ENCODE measurements at regions not wholly inside any gene's neighbourhood (a gene's known extent, or its start where the extent isn't known, plus 50 kb on each side); places are given as distances from the start of the nearest gene placed in this dataset.

DNA sequence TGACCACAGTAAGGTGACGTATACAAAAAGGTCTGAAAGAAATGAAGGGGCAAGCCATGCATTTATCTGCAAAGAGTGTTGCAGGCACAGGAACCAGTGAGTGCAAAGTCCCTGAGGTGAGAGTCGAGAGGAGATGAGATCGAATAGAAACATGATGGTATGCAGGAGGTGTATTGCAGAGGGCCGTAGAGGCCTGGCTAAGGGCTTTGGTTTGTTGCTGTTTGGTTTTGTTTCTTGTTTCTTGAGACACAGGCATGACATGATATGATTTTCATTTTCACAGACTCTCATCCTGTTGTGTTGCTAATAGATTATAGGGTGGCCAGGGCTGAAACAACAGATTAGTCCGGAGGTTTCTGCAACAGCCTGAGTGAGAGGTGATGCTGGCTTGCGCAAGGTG is 80.4 kb downstream of the HSPH1 start:
- DNase-seq (ENCODE audit: low spot score): no peak

DNA sequence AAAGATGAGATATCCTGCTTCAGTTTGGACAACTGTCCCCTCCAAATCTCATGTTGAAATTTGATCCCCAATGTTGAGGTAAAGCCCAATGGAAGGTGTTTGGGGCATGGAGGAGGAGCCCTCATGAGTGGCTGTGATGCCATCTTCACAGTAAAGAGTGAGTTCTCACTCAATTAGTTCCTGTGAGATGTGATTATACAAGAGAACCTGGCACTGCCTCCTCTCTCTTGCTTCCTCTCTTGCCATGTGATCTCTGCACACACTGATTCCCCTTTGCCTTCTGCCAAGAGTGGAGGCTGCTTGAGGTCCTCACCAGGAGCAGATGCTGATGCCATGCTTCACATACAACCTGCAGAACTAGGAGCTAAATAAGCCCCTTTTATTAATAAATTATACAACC is 86.9 kb downstream of the HSPH1 start:
- no peak for DNase-seq (ENCODE audit: low spot score)

DNA sequence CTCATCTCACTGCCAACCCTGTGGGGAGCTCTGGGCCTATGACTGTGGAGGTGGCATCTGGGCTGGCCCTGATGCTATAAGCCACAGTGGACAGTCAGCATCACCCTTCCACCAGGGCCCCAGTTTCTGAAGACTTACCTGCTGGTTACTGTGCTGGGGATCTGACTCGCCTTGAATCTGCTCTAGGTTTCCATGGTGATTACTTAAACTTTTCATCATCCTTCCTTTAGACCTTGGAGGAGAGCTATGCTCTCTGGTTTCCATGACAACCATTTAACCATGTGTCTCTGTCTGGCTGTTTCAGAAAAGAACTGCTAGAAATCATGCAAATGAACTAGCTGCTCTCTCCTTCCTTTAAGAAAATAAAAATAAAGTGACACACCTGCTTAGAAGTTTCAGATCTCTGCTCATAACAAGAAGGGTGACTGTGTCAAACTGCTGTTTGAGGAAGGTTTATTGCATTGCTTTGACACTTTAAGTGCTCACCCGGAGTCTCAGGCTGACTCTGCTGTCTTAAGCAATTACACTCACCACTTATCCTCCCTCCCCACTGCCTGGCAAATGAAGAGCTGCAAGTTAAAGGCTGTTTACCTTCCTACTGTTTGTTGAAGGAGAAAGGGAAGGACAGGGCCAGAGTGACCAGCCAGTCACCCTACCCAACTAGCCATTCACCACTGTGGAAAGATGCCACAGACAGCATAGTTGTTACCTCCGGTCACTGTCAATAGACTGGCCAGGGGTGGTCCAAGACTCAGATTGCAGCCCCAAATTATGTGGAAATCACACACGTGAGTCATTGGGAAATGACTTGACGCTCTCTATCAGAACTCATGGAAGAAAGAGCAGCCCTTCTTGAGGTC is 87.6 kb downstream of the HSPH1 start:
- DNase-seq (ENCODE audit: low spot score): no peak

DNA sequence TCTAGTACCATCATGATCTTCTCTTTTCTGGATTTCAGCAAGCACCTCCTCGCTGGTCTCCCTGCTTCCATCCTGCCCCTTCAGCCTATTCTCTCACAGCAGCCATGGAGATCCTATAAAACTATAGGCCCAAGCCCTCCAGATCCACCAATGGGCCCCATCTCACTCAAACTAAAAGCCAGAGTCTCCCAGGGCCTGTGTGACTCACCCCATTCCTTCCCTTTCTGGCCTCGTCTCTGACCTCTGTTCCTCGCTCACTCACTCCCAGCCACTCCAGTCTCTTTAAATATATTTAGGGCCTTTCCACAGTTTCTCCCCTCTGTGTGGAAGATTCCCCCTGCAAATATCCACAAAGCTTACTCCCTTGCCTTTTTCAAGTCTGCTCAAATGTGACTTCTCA is 89.7 kb downstream of the HSPH1 start:
- no peak for DNase-seq (ENCODE audit: low spot score)

DNA sequence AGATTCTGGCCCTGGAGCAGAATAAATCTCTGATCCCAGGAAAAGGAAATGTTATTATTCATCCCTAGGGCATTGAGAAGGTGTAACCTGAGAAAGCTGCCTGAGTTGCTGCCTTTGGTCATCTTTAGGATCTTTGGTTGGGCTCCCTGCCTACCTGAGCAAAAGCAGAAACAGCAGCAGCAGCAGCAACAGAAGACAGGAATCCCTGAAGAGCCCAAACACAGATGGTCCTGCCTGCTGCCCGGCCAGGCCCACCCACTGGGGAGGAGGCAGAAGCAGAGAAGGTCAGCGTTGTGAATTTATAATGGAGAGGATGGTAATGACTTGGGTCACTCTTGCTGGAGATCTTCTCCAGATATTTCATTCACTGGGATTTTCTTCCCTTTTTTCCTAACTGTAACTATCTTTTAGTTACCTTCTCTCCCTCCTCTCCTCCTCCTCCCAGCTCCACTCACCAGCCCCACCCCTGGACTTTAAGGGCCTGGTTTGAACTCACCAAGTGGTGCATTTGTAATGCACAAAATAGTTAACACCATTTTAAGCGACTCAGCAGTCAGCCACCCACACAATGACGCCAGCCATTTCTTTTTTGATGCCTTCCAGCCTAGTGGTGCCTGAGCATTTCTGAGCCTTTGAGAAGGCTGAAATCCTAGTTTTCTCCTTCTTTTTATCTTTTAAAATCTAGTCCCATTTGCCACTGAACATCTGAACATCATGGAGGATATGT is 91.7 kb downstream of the HSPH1 start:
- no peak for DNase-seq (ENCODE audit: low spot score)

DNA sequence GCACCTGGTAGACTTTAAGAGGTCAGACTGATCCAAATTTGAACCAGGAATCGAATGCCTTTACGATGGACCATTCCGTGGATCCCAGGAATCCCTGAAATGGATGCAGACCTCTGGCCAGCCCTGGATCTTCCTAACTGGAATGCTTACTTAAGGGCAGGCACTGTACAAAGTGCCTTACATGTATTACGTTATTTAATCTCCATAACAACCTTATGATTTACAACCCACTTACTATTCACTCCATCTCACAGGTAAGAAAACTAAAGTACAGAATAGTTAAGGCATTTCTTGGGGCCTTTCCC is 93.6 kb downstream of the HSPH1 start:
- no peak for DNase-seq (ENCODE audit: low spot score)

DNA sequence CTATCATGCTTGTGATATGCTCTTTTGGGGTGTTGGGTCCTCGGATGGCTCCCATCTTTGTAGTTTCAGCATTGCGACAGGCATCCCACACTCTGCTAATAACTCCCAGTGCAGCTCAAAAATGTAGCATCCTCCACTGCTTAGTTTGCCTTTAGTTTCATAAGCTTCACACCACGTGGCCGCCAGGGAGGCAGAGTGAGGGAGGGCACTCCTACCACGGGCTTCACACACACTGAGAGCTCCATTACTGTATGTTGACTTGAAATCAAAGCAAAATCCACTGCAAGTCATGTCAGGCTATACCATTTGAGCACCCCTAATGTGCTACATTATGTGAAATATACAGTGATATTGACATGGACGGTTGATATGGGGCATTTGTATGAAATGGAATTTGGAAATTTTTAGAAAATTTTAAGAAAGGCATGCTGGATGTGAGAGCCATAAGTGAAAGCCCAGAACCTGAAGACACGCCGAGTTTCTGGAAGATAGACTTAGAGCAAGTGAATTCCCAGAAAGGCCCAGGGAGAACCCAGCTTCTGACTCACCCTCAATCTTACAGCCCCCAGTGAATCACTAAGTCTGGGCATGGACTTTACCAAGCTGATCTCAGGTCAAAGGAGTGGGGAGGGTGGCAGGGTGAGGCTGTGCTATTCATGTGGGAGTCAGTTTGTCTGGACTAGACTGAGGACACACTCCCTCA is 94.1 kb downstream of the HSPH1 start:
- no peak for DNase-seq (ENCODE audit: low spot score)

DNA sequence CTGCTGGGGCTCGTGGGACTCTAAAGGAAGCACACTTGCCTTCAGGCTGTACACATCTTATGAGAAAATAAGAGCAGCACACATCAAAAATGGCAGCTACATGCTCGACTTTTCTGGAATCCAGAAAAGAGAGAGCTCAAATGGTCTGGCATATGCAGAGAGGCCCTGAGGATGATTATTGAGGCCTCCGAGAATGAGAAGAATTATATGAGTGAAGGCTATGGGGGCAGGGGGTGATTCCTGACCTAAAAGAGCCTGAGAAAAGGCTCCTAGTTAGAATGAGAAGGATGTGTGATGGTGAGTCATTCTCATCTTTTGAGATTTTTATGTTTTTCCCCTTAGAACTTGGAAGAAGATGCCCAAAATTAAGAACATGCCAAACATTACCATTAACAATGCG is 97.1 kb downstream of the HSPH1 start:
- no peak for DNase-seq (ENCODE audit: low spot score)

DNA sequence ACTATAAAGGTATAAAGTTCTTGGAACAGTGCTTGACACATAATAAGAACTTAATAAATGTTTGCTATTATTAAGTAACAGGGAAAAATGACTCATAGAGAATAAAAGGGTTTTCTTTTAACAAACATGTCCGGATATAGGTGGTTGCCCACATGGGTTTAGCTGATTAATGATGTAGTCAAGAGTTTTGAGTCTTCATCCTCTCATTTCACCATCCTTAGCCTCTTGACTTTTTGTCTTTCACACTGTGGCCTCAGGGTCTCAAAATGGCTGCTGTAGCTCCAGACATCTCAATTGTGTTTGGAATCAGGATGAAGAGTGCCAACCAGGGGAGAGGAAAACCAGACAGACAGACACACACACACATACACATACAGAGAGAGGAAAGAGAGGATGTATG is 97.9 kb downstream of the HSPH1 start:
- no peak for DNase-seq (ENCODE audit: low spot score)

DNA sequence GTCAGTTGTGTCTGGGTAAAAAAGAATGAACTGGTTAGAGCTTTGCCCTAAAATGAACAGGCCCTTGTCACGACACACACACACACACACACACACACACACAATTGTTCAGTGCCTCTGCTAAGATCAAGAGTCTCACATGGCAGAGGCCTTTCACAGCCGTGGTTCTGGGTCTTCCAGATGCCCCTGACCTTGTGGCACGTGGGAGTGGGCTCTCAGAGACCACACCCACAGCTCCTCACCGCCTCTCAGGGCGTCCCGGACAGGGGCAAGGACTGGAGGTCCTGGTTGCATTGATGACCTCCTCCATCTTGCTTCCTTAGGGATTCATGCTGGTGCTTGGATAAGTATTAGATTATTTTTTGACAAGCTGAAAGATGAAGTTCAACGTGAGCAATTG is 101.0 kb downstream of the HSPH1 start:
- DNase-seq (ENCODE audit: low spot score): no peak

DNA sequence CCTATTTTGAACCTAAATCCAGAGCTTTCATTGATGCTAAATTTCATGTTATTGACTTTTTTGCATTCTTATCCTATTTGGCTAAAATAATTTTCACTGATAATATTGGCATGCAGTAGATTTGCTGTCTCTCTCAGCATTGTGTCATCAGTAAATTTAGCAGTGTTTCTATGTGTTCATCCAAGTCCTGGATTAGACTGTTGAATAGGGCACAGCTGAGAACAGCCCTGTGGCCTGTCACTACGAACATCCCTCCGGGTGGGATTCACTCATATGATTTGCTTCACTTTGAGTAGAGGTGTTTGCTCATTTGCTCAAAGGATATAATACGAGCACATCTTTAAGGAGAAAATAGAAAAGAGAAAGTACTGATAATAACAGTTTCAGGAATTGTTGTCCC is 101.5 kb downstream of the HSPH1 start:
- no peak for DNase-seq (ENCODE audit: low spot score)

DNA sequence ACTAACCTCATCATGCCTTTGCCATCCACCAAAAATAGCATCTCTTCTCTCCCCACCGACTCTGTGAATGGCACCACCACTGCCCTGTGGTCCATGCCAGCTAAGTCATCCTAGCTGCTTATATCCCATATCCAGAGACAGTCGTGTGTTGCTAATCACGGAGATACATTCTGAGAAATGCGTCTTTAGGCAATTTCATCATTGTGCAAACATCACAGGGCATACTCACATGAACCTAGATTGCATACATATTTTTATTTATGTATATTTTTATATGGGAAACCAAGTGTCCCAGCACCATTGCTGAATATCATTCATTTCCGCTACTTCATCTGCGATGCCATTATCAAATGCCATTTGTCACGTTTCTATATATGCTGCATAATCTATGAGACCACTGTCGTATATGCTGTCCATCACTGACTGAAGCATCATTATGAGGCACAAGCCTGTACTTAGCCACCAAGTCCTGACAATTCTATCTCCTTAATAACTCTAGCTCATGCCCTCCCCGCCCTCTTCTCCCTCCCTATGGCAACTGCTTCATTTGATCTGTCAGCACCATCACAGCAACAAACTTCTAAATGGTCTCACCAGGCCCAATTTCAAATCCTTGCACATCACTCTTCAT is 104.2 kb downstream of the HSPH1 start:
- no peak for DNase-seq (ENCODE audit: low spot score)

DNA sequence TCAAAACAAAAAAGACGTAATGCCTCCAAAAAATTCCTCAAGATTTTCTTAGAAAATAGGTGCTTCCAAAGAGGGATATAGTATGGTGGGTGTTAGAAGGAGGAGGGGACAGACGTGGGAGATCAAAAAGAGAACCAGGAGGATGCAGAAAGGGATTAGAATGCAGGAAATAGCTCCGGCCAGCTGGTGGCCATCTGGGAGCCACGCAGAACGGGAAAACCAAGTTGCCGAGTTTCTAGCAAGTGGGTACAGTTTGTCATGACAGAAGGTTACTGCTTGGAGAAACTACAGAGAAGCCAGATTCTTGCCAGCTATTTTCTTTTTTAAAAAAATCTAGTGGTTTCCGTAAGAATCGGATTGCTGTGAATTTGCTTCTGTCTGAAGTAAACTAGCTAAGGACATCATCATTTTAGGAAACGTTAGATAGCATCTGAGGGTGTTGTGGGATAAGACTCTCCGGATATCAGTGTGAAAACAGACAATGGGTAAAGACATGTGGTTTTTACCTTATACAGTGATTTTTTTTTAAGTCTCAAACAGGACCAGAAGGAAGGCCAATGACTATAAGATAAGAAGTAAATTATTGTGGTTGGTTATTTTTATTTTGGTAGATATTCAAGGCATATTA is 104.9 kb downstream of the HSPH1 start:
- no peak for DNase-seq (ENCODE audit: low spot score)

DNA sequence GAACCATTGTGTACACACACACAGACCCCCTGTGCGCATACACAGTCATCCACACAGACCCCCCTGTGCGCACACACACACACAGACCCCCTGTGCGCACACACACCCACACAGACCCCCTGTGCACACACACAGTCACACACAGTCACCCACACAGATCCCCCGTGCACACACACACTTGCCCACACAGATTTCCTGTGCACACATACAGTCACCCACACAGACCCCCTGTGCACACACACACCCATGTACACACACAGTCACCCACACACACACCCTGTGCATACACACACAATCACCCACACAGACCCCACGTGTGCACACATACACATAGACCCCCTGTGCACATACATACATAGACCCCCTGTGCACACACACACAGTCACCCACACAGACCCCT is 106.1 kb downstream of the HSPH1 start:
- DNase-seq (ENCODE audit: low spot score): no peak

DNA sequence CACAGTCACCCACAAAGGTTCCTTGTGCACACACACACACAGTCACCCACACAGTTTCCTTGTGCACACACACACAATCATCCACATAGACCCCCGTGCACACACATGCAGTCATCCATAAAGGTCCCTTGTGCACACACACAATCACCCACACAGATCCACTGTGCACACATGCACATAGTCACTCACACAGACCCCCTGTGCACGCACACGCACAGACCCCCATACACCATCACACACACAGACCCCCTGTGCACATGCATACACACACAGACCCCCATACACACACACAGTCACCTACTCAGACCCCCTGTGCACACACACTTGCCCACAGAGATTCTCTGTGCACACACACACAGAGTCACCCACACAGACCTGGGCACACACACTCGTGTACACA is 107.1 kb downstream of the HSPH1 start:
- DNase-seq (ENCODE audit: low spot score): no peak

DNA sequence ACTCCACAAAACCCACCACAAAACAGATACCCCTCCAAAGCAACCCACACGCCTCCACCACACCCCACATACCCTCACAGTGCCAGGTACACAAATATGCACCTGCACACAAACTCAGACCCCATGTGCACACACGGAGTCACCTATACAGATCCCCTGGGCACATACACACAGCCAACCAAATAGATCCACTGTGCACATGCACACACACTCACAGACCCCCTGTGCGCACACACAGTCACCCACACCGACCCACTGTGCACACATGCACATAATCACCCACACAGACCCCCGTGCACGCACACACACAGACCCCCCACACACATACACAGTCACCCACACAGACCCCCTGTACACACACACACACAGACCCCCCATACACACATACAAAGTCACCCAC is 107.8 kb downstream of the HSPH1 start:
- no peak for DNase-seq (ENCODE audit: low spot score)

DNA sequence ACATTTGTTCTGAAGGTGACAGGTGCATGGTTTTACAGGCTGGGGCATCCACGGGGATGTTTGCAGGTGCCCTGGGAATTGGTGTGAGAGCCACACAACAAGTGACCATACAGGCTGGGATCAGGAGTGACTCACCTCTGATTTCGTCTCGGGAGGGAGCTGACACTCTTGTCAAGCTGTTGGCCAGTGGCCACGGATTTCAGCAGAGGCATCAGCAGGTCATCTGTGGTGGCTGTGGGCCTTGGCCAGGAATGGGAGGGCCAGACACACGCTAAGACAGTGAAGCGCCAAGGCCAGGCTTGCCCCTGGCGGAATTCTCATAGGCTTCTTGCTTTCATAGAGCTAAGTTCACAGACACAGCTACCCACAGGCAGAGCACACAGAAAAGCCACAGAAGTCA is 108.6 kb downstream of the HSPH1 start:
- no peak for DNase-seq (ENCODE audit: low spot score)

DNA sequence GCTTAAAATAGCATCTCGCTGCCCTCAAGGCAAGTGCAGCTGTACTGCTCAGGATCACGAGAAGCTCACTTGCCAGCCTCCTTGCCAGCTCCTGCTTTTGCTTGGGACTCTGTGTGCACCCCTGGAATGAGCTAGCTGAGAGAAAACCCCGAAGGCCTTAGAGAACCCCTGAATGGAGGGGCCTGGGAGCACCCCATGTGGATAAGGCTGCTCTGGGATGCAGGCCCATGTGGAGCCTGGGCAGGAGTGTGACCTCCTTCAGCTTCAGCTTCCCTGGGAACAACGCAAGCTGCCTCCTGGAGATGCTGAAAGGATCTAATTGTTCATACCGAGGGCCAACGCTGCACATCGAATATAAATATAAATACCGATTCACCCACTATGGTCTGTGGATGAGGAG is 109.2 kb downstream of the HSPH1 start:
- DNase-seq (ENCODE audit: low spot score): no peak

DNA sequence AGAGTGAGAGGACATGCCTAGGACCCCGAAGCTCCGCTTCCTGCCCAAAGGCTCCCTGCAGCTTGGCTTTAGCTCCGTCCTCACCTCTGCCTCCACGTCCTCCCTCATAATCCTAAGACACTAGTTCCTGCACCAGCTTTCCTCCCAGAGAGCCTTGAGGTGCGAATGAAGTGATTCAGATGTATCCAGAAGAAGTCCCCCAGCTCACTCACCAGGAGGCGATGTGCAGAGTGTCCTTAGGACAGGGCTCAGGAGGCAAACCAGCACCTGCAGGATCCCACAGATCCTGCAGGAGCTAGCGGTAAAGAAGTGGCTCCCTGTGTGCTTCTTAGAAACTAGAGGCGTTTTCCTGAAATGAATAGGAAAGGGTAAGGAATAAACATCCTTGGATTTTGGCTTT is 109.7 kb downstream of the HSPH1 start:
- DNase-seq (ENCODE audit: low spot score): no peak

DNA sequence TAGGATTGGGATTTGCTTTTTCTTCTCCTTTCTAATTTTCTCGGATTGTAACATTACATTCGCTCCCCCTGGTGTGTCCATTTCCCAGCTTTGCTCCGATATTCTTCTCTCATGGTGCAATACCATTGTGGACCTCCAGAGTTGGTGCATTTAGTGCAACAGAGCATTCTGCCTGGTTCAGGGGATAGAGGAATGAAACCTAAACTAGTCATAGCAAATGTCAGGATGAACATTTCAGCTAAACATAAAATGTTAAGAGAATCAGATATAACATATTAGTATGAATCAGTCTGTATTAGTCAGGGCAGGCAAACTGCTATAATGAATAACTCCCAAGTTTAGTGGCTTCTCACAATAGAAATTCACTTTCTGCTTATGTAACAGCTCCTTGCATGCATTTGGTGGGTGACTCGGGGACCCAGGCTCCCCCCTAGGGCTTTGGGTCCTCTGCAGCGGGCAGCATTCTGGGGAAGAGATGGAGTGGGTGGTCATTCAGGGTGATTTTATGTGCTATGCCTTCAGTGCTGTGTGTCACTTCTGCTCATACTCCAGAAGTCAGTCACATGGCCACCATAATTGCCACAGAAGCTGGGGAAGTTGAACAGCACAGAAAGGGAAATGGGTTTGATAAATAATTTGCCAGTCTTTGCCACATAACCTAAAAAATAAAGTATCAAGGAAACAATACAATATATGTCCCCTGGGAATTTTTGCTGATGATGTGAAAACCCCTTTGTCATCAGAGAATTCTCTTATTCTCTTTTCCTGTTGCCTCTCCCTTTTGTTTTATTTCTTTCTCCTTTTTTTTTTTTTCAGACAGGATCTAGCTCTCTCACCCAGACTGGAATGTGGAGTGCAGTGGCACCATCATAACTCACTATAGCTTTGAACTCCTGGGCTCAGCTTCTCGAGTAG is 111.0 kb downstream of the HSPH1 start:
- DNase-seq (ENCODE audit: low spot score): no peak

DNA sequence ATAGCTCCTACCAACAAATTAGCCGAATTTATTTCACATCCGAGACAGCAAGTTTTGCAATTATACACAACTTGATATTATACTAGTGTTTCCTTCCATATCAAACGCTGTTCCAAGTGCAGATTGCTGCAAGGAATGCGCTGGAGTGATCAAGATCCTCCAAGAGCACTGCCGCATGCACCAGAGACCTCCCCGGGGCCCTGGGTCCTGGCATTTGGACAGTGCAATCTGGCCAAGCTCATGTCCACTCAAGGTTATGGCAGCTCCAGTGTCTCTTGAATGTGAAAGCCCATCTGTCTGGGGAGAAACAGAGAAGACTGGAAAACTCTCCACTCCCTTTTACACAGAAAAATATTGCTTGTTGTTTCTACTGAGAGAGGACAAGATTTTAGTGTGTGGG is 111.9 kb downstream of the HSPH1 start:
- no peak for DNase-seq (ENCODE audit: low spot score)

Data from hematopoietic multipotent progenitor cell treated with erythropoietin and hydrocortisone succinate and interleukin-3 and kit ligand, for 17 days (in vitro differentiated cells).